ENCODE measurements at regions not wholly inside any gene's neighbourhood (a gene's known extent, or its start where the extent isn't known, plus 50 kb on each side); places are given as distances from the start of the nearest gene placed in this dataset.

GRCh38 chr2:83067947-83068346, 1391.1 kb downstream of the SUCLG1 start:
- DNase-seq (ENCODE audit: extremely low spot score, insufficient read length, low read depth) (no peak), FAIRE-seq (no peak)

- FAIRE-seq (no peak), DNase-seq (ENCODE audit: extremely low spot score, insufficient read length, low read depth) (no peak)
These were observed 1395.1 kb downstream of the SUCLG1 start for GRCh38 chr2:83063933-83064332.

- no peak for DNase-seq (ENCODE audit: extremely low spot score, insufficient read length, low read depth)
- FAIRE-seq: no peak
These were observed 1395.6 kb downstream of the SUCLG1 start for GRCh38 chr2:83063511-83063910.

GRCh38 chr2:83058683-83059082, 1400.4 kb downstream of the SUCLG1 start:
- FAIRE-seq (no peak), DNase-seq (ENCODE audit: extremely low spot score, insufficient read length, low read depth) (no peak)

- no peak for FAIRE-seq
- DNase-seq (ENCODE audit: extremely low spot score, insufficient read length, low read depth): no peak
These were observed 1403.6 kb downstream of the SUCLG1 start for GRCh38 chr2:83055376-83056010.

- DNase-seq (ENCODE audit: extremely low spot score, insufficient read length, low read depth): no peak
- FAIRE-seq: no peak
These were observed 1404.3 kb downstream of the SUCLG1 start for GRCh38 chr2:83054751-83055150.

GRCh38 chr2:83051538-83052170, 1407.4 kb downstream of the SUCLG1 start:
- FAIRE-seq: no peak
- DNase-seq (ENCODE audit: extremely low spot score, insufficient read length, low read depth): no peak

- DNase-seq (ENCODE audit: extremely low spot score, insufficient read length, low read depth) (no peak), FAIRE-seq (no peak)
These were observed 1417.0 kb downstream of the SUCLG1 start for GRCh38 chr2:83042053-83042452.

- DNase-seq (ENCODE audit: extremely low spot score, insufficient read length, low read depth) (no peak), FAIRE-seq (no peak)
These were observed 1436.4 kb downstream of the SUCLG1 start for GRCh38 chr2:83022631-83023210.

- DNase-seq (ENCODE audit: extremely low spot score, insufficient read length, low read depth): no peak
- FAIRE-seq: no peak
These were observed 1441.6 kb downstream of the SUCLG1 start for GRCh38 chr2:83017366-83018090.

GRCh38 chr2:83016343-83017110, 1442.6 kb downstream of the SUCLG1 start:
- FAIRE-seq: no peak

GRCh38 chr2:83015900-83016299, 1443.2 kb downstream of the SUCLG1 start:
- FAIRE-seq (no peak), DNase-seq (ENCODE audit: extremely low spot score, insufficient read length, low read depth) (no peak)

More at GRCh38 chr2:83016343-83017110, 1442.6 kb downstream of the SUCLG1 start:
- DNase-seq (ENCODE audit: extremely low spot score, insufficient read length, low read depth): no peak

GRCh38 chr2:83015035-83015715, 1443.9 kb downstream of the SUCLG1 start:
- no peak for DNase-seq (ENCODE audit: extremely low spot score, insufficient read length, low read depth)
- FAIRE-seq: no peak

- DNase-seq (ENCODE audit: extremely low spot score, insufficient read length, low read depth): no peak
- no peak for FAIRE-seq
These were observed 1444.6 kb downstream of the SUCLG1 start for GRCh38 chr2:83014462-83014861.

GRCh38 chr2:83006961-83007360, 1452.1 kb downstream of the SUCLG1 start:
- DNase-seq (ENCODE audit: extremely low spot score, insufficient read length, low read depth) (no peak), FAIRE-seq (no peak)

GRCh38 chr2:83003555-83003954, 1455.5 kb downstream of the SUCLG1 start:
- DNase-seq (ENCODE audit: extremely low spot score, insufficient read length, low read depth): no peak
- FAIRE-seq: no peak

- DNase-seq (ENCODE audit: extremely low spot score, insufficient read length, low read depth) (no peak), FAIRE-seq (no peak)
These were observed 1456.4 kb downstream of the SUCLG1 start for GRCh38 chr2:83002706-83003105.

GRCh38 chr2:82998781-82999180, 1460.3 kb downstream of the SUCLG1 start:
- FAIRE-seq: no peak
- no peak for DNase-seq (ENCODE audit: extremely low spot score, insufficient read length, low read depth)

- FAIRE-seq (no peak), DNase-seq (ENCODE audit: extremely low spot score, insufficient read length, low read depth) (no peak)
These were observed 1462.9 kb downstream of the SUCLG1 start for GRCh38 chr2:82996217-82996616.

GRCh38 chr2:82994151-82994550, 1464.9 kb downstream of the SUCLG1 start:
- FAIRE-seq: no peak
- no peak for DNase-seq (ENCODE audit: extremely low spot score, insufficient read length, low read depth)

Measured in GM18507 (cell line).